ENCODE measurements at regions not wholly inside any gene's neighbourhood (a gene's known extent, or its start where the extent isn't known, plus 50 kb on each side); places are given as distances from the start of the nearest gene placed in this dataset.

GRCh38 chr6:139829576-139829975 is 455.1 kb upstream of the CITED2 start:
- TF ChIP-seq POLR2A (IDR thresholded peaks at IDR 0.05), result no peak
- TF ChIP-seq CTCF (IDR thresholded peaks at IDR 0.05), result no peak

Data from Peyer's patch (tissue), 4 donors.